H1 (cell line): ENCODE measurements at regions not wholly inside any gene's neighbourhood (a gene's known extent, or its start where the extent isn't known, plus 50 kb on each side); places are given as distances from the start of the nearest gene placed in this dataset.
A peak's percentile ranks its signal among the peaks of the same experiment; 100 is the strongest.

Experiments used
- CTCF ChIA-PET: fragments of 300-600 bp; sonication (Branson Sonifier 250); formaldehyde crosslinking; loops from one replicate; lab custom pipeline; 2021; ENCODE audit not compliant: partially characterized antibody; lab: Charles Lee
- POLR2A ChIA-PET: fragments of 300-600 bp; sonication (Branson Sonifier 250); formaldehyde crosslinking; loops from one replicate; lab custom pipeline; 2021; ENCODE audit warnings: inconsistent platforms; ENCODE audit not compliant: partially characterized antibody; lab: Charles Lee
- DNase-seq, 2 experiments: peaks; one replicate each; pipeline versions ENCODE4 v3.0.0 to v3.0.0-alpha.2; 2010 to 2022; ENCODE audit warnings: low spot score in 2 of 2, low read depth in 1 of 2, mixed read lengths in 1 of 2
- FAIRE-seq: peaks from 2 replicates; lab custom pipeline; 2011; peaks lifted over from hg19 to GRCh38; lab: Jason Lieb, UNC
- H2AFZ ChIP-seq: 2 replicates; pipeline ENCODE4 v1.8.1; 2012; ENCODE audit warnings: low read length, inconsistent platforms
- H2AK5ac ChIP-seq: 2 replicates; pipeline ENCODE4 v1.6.1; 2013; ENCODE audit warnings: low read depth, low read length
- H2BK120ac ChIP-seq: replicated peaks from 2 replicates; pipeline ENCODE3; 2013; ENCODE audit warnings: low read depth, low read length, inconsistent platforms
- H2BK12ac ChIP-seq: 2 replicates; pipeline ENCODE4 v1.6.1; 2013; ENCODE audit warnings: low read depth, low read length
- H2BK15ac ChIP-seq: 2 replicates; pipeline ENCODE4 v1.6.1; 2013; ENCODE audit warnings: low read length
- H2BK20ac ChIP-seq: 2 replicates; pipeline ENCODE4 v1.6.1; 2013; ENCODE audit warnings: low read length
- H2BK5ac ChIP-seq: 2 replicates; pipeline ENCODE4 v1.6.1; 2013; ENCODE audit warnings: low read depth, low read length
- H3K14ac ChIP-seq: 2 replicates; pipeline ENCODE4 v1.6.1; 2013; ENCODE audit warnings: inconsistent platforms; ENCODE audit not compliant: insufficient read length
- H3K18ac ChIP-seq: 2 replicates; pipeline ENCODE4 v1.6.1; 2013; ENCODE audit warnings: low read length; ENCODE audit errors: extremely low read depth
- H3K23ac ChIP-seq: 2 replicates; pipeline ENCODE4 v1.6.1; 2013; ENCODE audit warnings: inconsistent platforms; ENCODE audit not compliant: insufficient read length
- H3K23me2 ChIP-seq: 2 replicates; pipeline ENCODE4 v1.6.1; 2013; ENCODE audit warnings: low read depth, low read length
- H3K27ac ChIP-seq: 2 replicates; pipeline ENCODE4 v1.6.1; 2011; ENCODE audit warnings: low read depth, low read length, inconsistent platforms
- H3K27me3 ChIP-seq, 4 experiments: replicated peaks in 1 of 4; 1 replicate in 1 of 4; 2 replicates in 3 of 4; pipeline versions ENCODE4 v1.6.1 to v1.8.1; 2011 to 2013; ENCODE audit warnings: low read length in 3 of 4, mild to moderate bottlenecking in 3 of 4, inconsistent platforms in 2 of 4, mixed read lengths in 2 of 4, moderate library complexity in 1 of 4; ENCODE audit not compliant: control insufficient read depth in 3 of 4, insufficient read depth in 3 of 4; ENCODE audit errors: extremely low read depth in 1 of 4
- H3K36me3 ChIP-seq, 4 experiments: 2 replicates each; pipeline versions ENCODE4 v1.6.1 to v1.8.1; 2011 to 2013; ENCODE audit warnings: mild to moderate bottlenecking in 4 of 4, low read length in 3 of 4, moderate library complexity in 2 of 4, control low read depth in 1 of 4, inconsistent platforms in 1 of 4; ENCODE audit not compliant: insufficient read depth in 4 of 4, control insufficient read depth in 2 of 4
- H3K4ac ChIP-seq: replicated peaks from 2 replicates; pipeline ENCODE3; 2013; ENCODE audit warnings: low read length, low read depth, mixed read lengths, inconsistent platforms; ENCODE audit not compliant: insufficient read length
- H3K4me1 ChIP-seq, 4 experiments: replicated peaks in 1 of 4; 1 replicate in 1 of 4; 2 replicates in 3 of 4; pipeline versions ENCODE4 v1.6.1 to v1.8.1; 2011 to 2013; ENCODE audit warnings: low read length in 3 of 4, inconsistent platforms in 2 of 4, mixed read lengths in 1 of 4; ENCODE audit not compliant: insufficient read depth in 4 of 4, control insufficient read depth in 3 of 4
- H3K4me2 ChIP-seq, 2 experiments: 2 replicates each; pipeline versions ENCODE4 v1.6.1 to v1.8.1; 2011 to 2013; ENCODE audit warnings: low read depth in 2 of 2, low read length in 2 of 2, control low read depth in 1 of 2, inconsistent platforms in 1 of 2, mild to moderate bottlenecking in 1 of 2; ENCODE audit not compliant: insufficient read depth in 1 of 2
- H3K4me3 ChIP-seq, 4 experiments: fragments of 200-600, 300-600 bp in 1 of 4; sonication (generic), shearing (Covaris generic), sonication (Bioruptor Twin) in 1 of 4; 2 replicates each; pipeline versions ENCODE4 v1.5.1 to v1.8.1; 2011 to 2016; ENCODE audit warnings: low read length in 4 of 4, low read depth in 3 of 4, control low read depth in 2 of 4, inconsistent platforms in 2 of 4, mild to moderate bottlenecking in 2 of 4, mixed read lengths in 1 of 4, moderate library complexity in 1 of 4; ENCODE audit not compliant: insufficient read depth in 2 of 4; ENCODE audit errors: extremely low read depth in 1 of 4
- H3K56ac ChIP-seq: replicated peaks from 2 replicates; pipeline ENCODE3; 2013; ENCODE audit warnings: low read depth, mild to moderate bottlenecking, mixed read lengths, low read length, inconsistent platforms; ENCODE audit not compliant: insufficient read length
- H3K79me1 ChIP-seq: 2 replicates; pipeline ENCODE4 v1.6.1; 2013; ENCODE audit warnings: low read depth, low read length, control low read depth
- H3K79me2 ChIP-seq, 2 experiments: 2 replicates each; pipeline versions ENCODE4 v1.6.1 to v1.8.1; 2012 to 2013; ENCODE audit warnings: low read length in 2 of 2, mild to moderate bottlenecking in 2 of 2, inconsistent platforms in 1 of 2; ENCODE audit not compliant: insufficient read depth in 2 of 2, control insufficient read depth in 1 of 2
- H3K9ac ChIP-seq, 4 experiments: replicated peaks in 1 of 4; 1 replicate in 1 of 4; 2 replicates in 3 of 4; pipeline versions ENCODE4 v1.6.1 to v1.8.1; 2011 to 2013; ENCODE audit warnings: low read depth in 3 of 4, low read length in 3 of 4, control low read depth in 2 of 4, mild to moderate bottlenecking in 2 of 4, moderate library complexity in 2 of 4, inconsistent platforms in 1 of 4; ENCODE audit errors: extremely low read depth in 1 of 4
- H3K9me3 ChIP-seq, 2 experiments: 2 replicates each; pipeline versions ENCODE4 v1.6.1 to v1.8.1; 2012 to 2013; ENCODE audit warnings: mild to moderate bottlenecking in 2 of 2, moderate library complexity in 2 of 2, control low read depth in 1 of 2, inconsistent platforms in 1 of 2, low read depth in 1 of 2, low read length in 1 of 2, mixed read lengths in 1 of 2; ENCODE audit not compliant: insufficient read depth in 2 of 2
- H4K20me1 ChIP-seq, 2 experiments: replicated peaks in 1 of 2; 2 replicates each; pipeline versions ENCODE3 to v1.8.1; 2011 to 2013; ENCODE audit warnings: inconsistent platforms in 2 of 2, low read length in 2 of 2, mild to moderate bottlenecking in 1 of 2; ENCODE audit not compliant: insufficient read depth in 2 of 2, control insufficient read depth in 1 of 2
- H4K5ac ChIP-seq: 2 replicates; pipeline ENCODE4 v1.6.1; 2013; ENCODE audit warnings: low read length, low read depth, mixed read lengths, inconsistent platforms; ENCODE audit not compliant: insufficient read length
- H4K8ac ChIP-seq: 2 replicates; pipeline ENCODE4 v1.8.0; 2013; ENCODE audit warnings: mild to moderate bottlenecking, moderate library complexity, low read length, inconsistent platforms; ENCODE audit not compliant: insufficient read depth; ENCODE audit errors: extremely low read depth
- H4K91ac ChIP-seq: replicated peaks from 2 replicates; pipeline ENCODE3; 2013; ENCODE audit warnings: low read length, mixed read lengths, inconsistent platforms; ENCODE audit not compliant: insufficient read length
- EGR1 ChIP-seq: IDR thresholded peaks from 2 replicates; pipeline ENCODE4 v1.6.1; 2011; ENCODE audit warnings: low read depth, low read length, borderline replicate concordance
- HDAC6 ChIP-seq: IDR thresholded peaks from one replicate; pipeline ENCODE4 v1.7.1; 2012; ENCODE audit warnings: low read depth, mild to moderate bottlenecking, inconsistent platforms, low read length, moderate library complexity
- KDM4A ChIP-seq: IDR thresholded peaks from one replicate; pipeline ENCODE4 v1.7.1; 2012; ENCODE audit warnings: low read depth, mild to moderate bottlenecking, moderate library complexity, low read length, inconsistent platforms; ENCODE audit not compliant: severe bottlenecking
- RBBP5 ChIP-seq: IDR thresholded peaks from 2 replicates; pipeline ENCODE4 v1.7.1; 2012; ENCODE audit warnings: low read depth, mild to moderate bottlenecking, inconsistent platforms, low read length, moderate library complexity, borderline replicate concordance
- RNF2 ChIP-seq: fragments of 200-900, 300-1000 bp; sonication (generic); IDR thresholded peaks from 2 replicates; pipeline ENCODE4 v1.7.1; 2016; ENCODE audit warnings: borderline replicate concordance, low read depth, mild to moderate bottlenecking, antibody characterized with exemption, low read length; ENCODE audit not compliant: poor library complexity, severe bottlenecking; ENCODE audit errors: missing control alignments
- WGBS, 2 experiments: shearing (Covaris generic) in 1 of 2; methylation state at CpG; one replicate each; pipeline versions ENCODE4 v1.1.6 to v1.1.7; 2013 to 2015; ENCODE audit warnings: low lambda C conversion rate in 2 of 2, mixed read lengths in 2 of 2, inconsistent platforms in 1 of 2, low coverage in 1 of 2, missing lambda C conversion rate in 1 of 2; ENCODE audit not compliant: insufficient replicate concordance in 2 of 2, insufficient coverage in 1 of 2, insufficient read length in 1 of 2; ENCODE audit errors: extremely low coverage in 1 of 2, missing lambda C conversion rate in 1 of 2; 5-methylcytosine and 5-hydroxymethylcytosine counted together
- TF ChIP-seq, protein P1 (sequence below), 3 experiments: IDR thresholded peaks; 1 replicate in 2 of 3; 2 replicates in 1 of 3; pipeline versions ENCODE4 v1.5.1 to v1.6.1; 2011; ENCODE audit warnings: low read length in 3 of 3, mild to moderate bottlenecking in 3 of 3, inconsistent platforms in 2 of 3, low read depth in 1 of 3, moderate library complexity in 1 of 3; ENCODE audit not compliant: insufficient read depth in 1 of 3; ENCODE audit errors: control extremely low read depth in 1 of 3

- Histone ChIP-seq H3K14ac (no peak overlapping the region), H3K4me2 (no peak overlapping the region), H3K9ac (no peak overlapping the region), H2AFZ (no peak overlapping the region), H4K8ac (no peak overlapping the region), H3K36me3 (no peaks in the 10 kb centered on the region), H4K20me1 (no peaks in the 10 kb centered on the region), H3K56ac (no peak overlapping the region), H4K5ac (no peak overlapping the region), H2BK120ac (no peak overlapping the region), H3K4me3 (no peak overlapping the region), H4K91ac (no peak overlapping the region), H2BK5ac (no peak overlapping the region), H2BK20ac (no peak overlapping the region), H3K27me3 (no peaks in the 10 kb centered on the region), H2AK5ac (no peak overlapping the region), H3K9me3 (no peaks in the 10 kb centered on the region), H3K4ac (no peak overlapping the region), H3K27ac (no peak overlapping the region), H3K79me1 (no peaks in the 10 kb centered on the region), H3K4me1 (no peaks in the 10 kb centered on the region; a peak in 1 of 7 replicates), H3K23me2 (no peaks in the 10 kb centered on the region), H2BK15ac (no peak overlapping the region), H3K23ac (no peak overlapping the region), H2BK12ac (no peak overlapping the region), H3K79me2 (no peaks in the 10 kb centered on the region), H3K18ac (no peak overlapping the region)
- ChIA-PET POLR2A (no interaction called here), CTCF (interaction anchor here (0.9 to 1.2 kb wide), 3 partner anchors 21 to 167 kb away, joined by 3 to 4 read pairs (median 3); no protein-coding TSS in a partner anchor)
- FAIRE-seq: no peak
- 100% methylated on average over 1 of the region's 1 CpG; no CpG with 5 or more reads in 1 of the 2 experiments for WGBS, 2 experiments
- DNase-seq: no peak
- TF ChIP-seq RBBP5 (no peak), HDAC6 (no peak), EGR1 (no peak), KDM4A (no peak), RNF2 (no peak)
- TF ChIP-seq, protein P1, sequence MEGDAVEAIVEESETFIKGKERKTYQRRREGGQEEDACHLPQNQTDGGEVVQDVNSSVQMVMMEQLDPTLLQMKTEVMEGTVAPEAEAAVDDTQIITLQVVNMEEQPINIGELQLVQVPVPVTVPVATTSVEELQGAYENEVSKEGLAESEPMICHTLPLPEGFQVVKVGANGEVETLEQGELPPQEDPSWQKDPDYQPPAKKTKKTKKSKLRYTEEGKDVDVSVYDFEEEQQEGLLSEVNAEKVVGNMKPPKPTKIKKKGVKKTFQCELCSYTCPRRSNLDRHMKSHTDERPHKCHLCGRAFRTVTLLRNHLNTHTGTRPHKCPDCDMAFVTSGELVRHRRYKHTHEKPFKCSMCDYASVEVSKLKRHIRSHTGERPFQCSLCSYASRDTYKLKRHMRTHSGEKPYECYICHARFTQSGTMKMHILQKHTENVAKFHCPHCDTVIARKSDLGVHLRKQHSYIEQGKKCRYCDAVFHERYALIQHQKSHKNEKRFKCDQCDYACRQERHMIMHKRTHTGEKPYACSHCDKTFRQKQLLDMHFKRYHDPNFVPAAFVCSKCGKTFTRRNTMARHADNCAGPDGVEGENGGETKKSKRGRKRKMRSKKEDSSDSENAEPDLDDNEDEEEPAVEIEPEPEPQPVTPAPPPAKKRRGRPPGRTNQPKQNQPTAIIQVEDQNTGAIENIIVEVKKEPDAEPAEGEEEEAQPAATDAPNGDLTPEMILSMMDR (IDR thresholded peaks at IDR 0.05; ENCODE audit: control extremely low read depth in 1 of 3, insufficient read depth in 1 of 3, low read depth in 1 of 3, low read length in 3 of 3): peak in 2 of 3 experiments; percentile 6 to 25; a peak in 1 of 4 replicates
These were observed 347.8 kb downstream of the GBA3 start for GRCh38 chr4:23040539-23040938.
